K562 (cell line): ENCODE measurements at regions not wholly inside any gene's neighbourhood (a gene's known extent, or its start where the extent isn't known, plus 50 kb on each side); places are given as distances from the start of the nearest gene placed in this dataset.
A peak's percentile ranks its signal among the peaks of the same experiment; 100 is the strongest.

Experiments used
- ATAC-seq: fragments of 200-7000 bp; cut with Tn5 transposase; 3 replicates; pipeline ENCODE4 v1.9.1; 2020; ENCODE audit warnings: moderate library complexity
- BruUV-seq: library from RNA; stranded (reverse); fragments of 400-500 nt; replicated peaks from 2 replicates; lab custom pipeline; 2021; lab: Mats Ljungman, UMichigan
- CTCF ChIA-PET: fragments of 300-600 bp; formaldehyde crosslinking; extraction: SDS; loops from one replicate; lab custom pipeline; 2021; ENCODE audit warnings: low intra/inter-chr PET ratio; lab: Yijun Ruan, JAX
- POLR2A ChIA-PET: fragments of 300-600, 350-650 bp; sonication (Branson Sonifier 250); formaldehyde crosslinking; extraction: SDS; loops from one replicate; lab custom pipeline; 2021; ENCODE audit warnings: antibody characterized with exemption, inconsistent platforms; lab: Yijun Ruan, JAX
- DNase-seq, 4 experiments: peaks; one replicate each; pipeline versions ENCODE4 v3.0.0 to v3.0.0-alpha.2; 2011 to 2018; ENCODE audit warnings: low spot score in 3 of 4, mixed read lengths in 3 of 4; ENCODE audit errors: extremely low read depth in 1 of 4
- FAIRE-seq: peaks from 2 replicates; lab custom pipeline; 2011; peaks lifted over from hg19 to GRCh38; lab: Jason Lieb, UNC
- H2AFZ ChIP-seq: 2 replicates; pipeline ENCODE4 v1.6.0; 2011; ENCODE audit warnings: low read depth, low read length, control low read depth, inconsistent platforms
- H3K27ac ChIP-seq: fragments of 200-600 bp; 3 replicates; pipeline ENCODE4 v1.8.0; 2011; ENCODE audit warnings: low read depth, mild to moderate bottlenecking, control low read depth, inconsistent platforms, low read length, moderate library complexity, mixed read lengths; ENCODE audit errors: extremely low read depth
- H3K27me3 ChIP-seq, 2 experiments: fragments of 300-600 bp in 1 of 2; 2 replicates in 1 of 2; 3 replicates in 1 of 2; pipeline versions ENCODE4 v1.6.0 to v1.8.0; 2011; ENCODE audit warnings: inconsistent platforms in 2 of 2, low read length in 2 of 2, mild to moderate bottlenecking in 1 of 2, mixed read lengths in 1 of 2, moderate library complexity in 1 of 2; ENCODE audit not compliant: control insufficient read depth in 2 of 2, insufficient read depth in 2 of 2
- H3K36me3 ChIP-seq: fragments of 300-600 bp; 3 replicates; pipeline ENCODE4 v1.8.0; 2011; ENCODE audit warnings: mild to moderate bottlenecking, low read length, inconsistent platforms; ENCODE audit not compliant: control insufficient read depth, insufficient read depth
- H3K4me1 ChIP-seq, 2 experiments: fragments of 200-600 bp in 1 of 2; replicated peaks in 1 of 2; 2 replicates in 1 of 2; 3 replicates in 1 of 2; pipeline versions ENCODE4 v1.5.1 to v1.8.0; 2011; ENCODE audit warnings: inconsistent platforms in 2 of 2, low read length in 2 of 2, mild to moderate bottlenecking in 1 of 2, mixed read lengths in 1 of 2, moderate library complexity in 1 of 2; ENCODE audit not compliant: control insufficient read depth in 2 of 2, insufficient read depth in 2 of 2
- H3K4me2 ChIP-seq: 2 replicates; pipeline ENCODE4 v1.6.1; 2011; ENCODE audit warnings: low read length, control low read depth, inconsistent platforms, mixed read lengths; ENCODE audit not compliant: insufficient read depth
- H3K4me3 ChIP-seq: fragments of 200-600 bp; sonication (generic), shearing (Covaris generic); 2 replicates; pipeline ENCODE4 v1.5.1; 2016; ENCODE audit warnings: control low read depth, inconsistent platforms
- H3K79me2 ChIP-seq: fragments of 200-600 bp; 3 replicates; pipeline ENCODE4 v1.8.0; 2011; ENCODE audit warnings: low read length, inconsistent platforms; ENCODE audit not compliant: control insufficient read depth, insufficient read depth
- H3K9ac ChIP-seq, 2 experiments: 2 replicates each; pipeline versions ENCODE4 v1.6.0 to v1.6.1; 2011; ENCODE audit warnings: low read depth in 2 of 2, low read length in 2 of 2, control low read depth in 1 of 2, inconsistent platforms in 1 of 2, mild to moderate bottlenecking in 1 of 2, mixed read lengths in 1 of 2; ENCODE audit not compliant: insufficient read depth in 1 of 2
- H3K9me1 ChIP-seq: one replicate; pipeline ENCODE4 v1.6.0; 2011; ENCODE audit warnings: inconsistent platforms, mild to moderate bottlenecking, low read length, moderate library complexity; ENCODE audit not compliant: control insufficient read depth, insufficient read depth
- H3K9me3 ChIP-seq: replicated peaks from 2 replicates; pipeline ENCODE4 v1.5.1; 2011; ENCODE audit warnings: low read depth, low read length, inconsistent platforms; ENCODE audit not compliant: control insufficient read depth, insufficient read depth
- H4K20me1 ChIP-seq: replicated peaks from 2 replicates; pipeline ENCODE4 v1.6.1; 2011; ENCODE audit warnings: low read length, inconsistent platforms, mixed read lengths; ENCODE audit not compliant: control insufficient read depth, insufficient read depth
- PHTF2 ChIP-seq: fragments of 250-450 bp; sonication (Bioruptor Pico); IDR thresholded peaks from 2 replicates; pipeline ENCODE4 v1.5.0; 2021; ENCODE audit warnings: mild to moderate bottlenecking
- PTBP1 ChIP-seq: fragments of 200-400 bp; formaldehyde crosslinking; IDR thresholded peaks from 2 replicates; pipeline ENCODE4 v1.6.1; 2017; ENCODE audit warnings: low read depth, low read length
- RBM25 ChIP-seq: fragments of 200-400 bp; formaldehyde crosslinking; IDR thresholded peaks from 2 replicates; pipeline ENCODE4 v1.6.1; 2018; ENCODE audit warnings: low read length, low read depth, moderate library complexity; ENCODE audit not compliant: severe bottlenecking
- ZBTB26 ChIP-seq: fragments of 450-650 bp; formaldehyde crosslinking; IDR thresholded peaks from 2 replicates; pipeline ENCODE4 v1.4.0; 2022; ENCODE audit warnings: missing genetic modification characterization
- ZNF165 ChIP-seq: fragments of 250-450 bp; sonication (Bioruptor Pico); IDR thresholded peaks from 2 replicates; pipeline ENCODE4 v1.4.0; 2020; ENCODE audit warnings: borderline replicate concordance
- ZNF316 ChIP-seq: fragments of 450-650 bp; IDR thresholded peaks from 2 replicates; pipeline ENCODE4 v1.6.1; 2016
- WGBS: fragments of 100-300 bp; shearing (Covaris generic); methylation state at CpG from one replicate; pipeline ENCODE4 v1.1.6; 2016; ENCODE audit warnings: low coverage, mixed read lengths; ENCODE audit not compliant: insufficient coverage; ENCODE audit errors: missing lambda C conversion rate; 5-methylcytosine and 5-hydroxymethylcytosine counted together
- in situ Hi-C: fragments of 300-500 bp; cut with MboI; formaldehyde crosslinking; loops from 4 replicates; pipeline ENCODE4 v1.15.0; 2018; ENCODE audit warnings: inconsistent platforms, mixed read lengths
- intact Hi-C: fragments of 100-400 bp; cut with micrococcal nuclease; formaldehyde crosslinking; loops from 2 replicates; pipeline ENCODE4 v1.14.2; 2022
- TF ChIP-seq, protein P1 (sequence below): sonication (generic); formaldehyde crosslinking; IDR thresholded peaks from 2 replicates; pipeline ENCODE4 v1.8.1; 2023; ENCODE audit warnings: mild to moderate bottlenecking, missing genetic modification reagents, moderate library complexity

- WGBS, result 0% methylated on average over 1 of the region's 1 CpG
- Histone ChIP-seq H3K4me2 (no peak overlapping the region), H4K20me1 (no peaks in the 10 kb centered on the region), H3K27ac (no peak overlapping the region), H3K9me3 (no peaks in the 10 kb centered on the region), H3K9me1 (no peaks in the 10 kb centered on the region), H3K36me3 (no peaks in the 10 kb centered on the region), H2AFZ (no peak overlapping the region), H3K27me3 (no peaks in the 10 kb centered on the region), H3K9ac (no peak overlapping the region), H3K4me3 (no peak overlapping the region), H3K79me2 (no peaks in the 10 kb centered on the region), H3K4me1 (no peaks in the 10 kb centered on the region)
- no TSS peak for BruUV-seq
- ATAC-seq (no peak), DNase-seq (no peak), FAIRE-seq (no peak)
- ChIA-PET CTCF (no interaction called here), POLR2A (interaction anchor here (0.5 kb wide), 1 partner anchor 261 kb away, joined by 3 read pairs; no protein-coding TSS in a partner anchor)
- in situ Hi-C loops, result no loop called here
- TF ChIP-seq ZBTB26 (CRISPR knock-in tag), result no peak
- 0 out of 2 replicates have a peak, but pooled peaks have one; percentile 7 for TF ChIP-seq ZNF316
- TF ChIP-seq ZNF165 (CRISPR knock-in tag), result no peak
- no peak for TF ChIP-seq PTBP1
- TF ChIP-seq, protein P1, sequence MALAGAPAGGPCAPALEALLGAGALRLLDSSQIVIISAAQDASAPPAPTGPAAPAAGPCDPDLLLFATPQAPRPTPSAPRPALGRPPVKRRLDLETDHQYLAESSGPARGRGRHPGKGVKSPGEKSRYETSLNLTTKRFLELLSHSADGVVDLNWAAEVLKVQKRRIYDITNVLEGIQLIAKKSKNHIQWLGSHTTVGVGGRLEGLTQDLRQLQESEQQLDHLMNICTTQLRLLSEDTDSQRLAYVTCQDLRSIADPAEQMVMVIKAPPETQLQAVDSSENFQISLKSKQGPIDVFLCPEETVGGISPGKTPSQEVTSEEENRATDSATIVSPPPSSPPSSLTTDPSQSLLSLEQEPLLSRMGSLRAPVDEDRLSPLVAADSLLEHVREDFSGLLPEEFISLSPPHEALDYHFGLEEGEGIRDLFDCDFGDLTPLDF (CRISPR knock-in tag), result no peak
- TF ChIP-seq PHTF2, result no peak
- no peak for TF ChIP-seq RBM25
- intact Hi-C loops, result no loop called here
Measured at GRCh38 chr3:20724241-20724640, 538.2 kb upstream of the SGO1 start.
